ENCODE measurements at regions not wholly inside any gene's neighbourhood (a gene's known extent, or its start where the extent isn't known, plus 50 kb on each side); places are given as distances from the start of the nearest gene placed in this dataset.

DNA sequence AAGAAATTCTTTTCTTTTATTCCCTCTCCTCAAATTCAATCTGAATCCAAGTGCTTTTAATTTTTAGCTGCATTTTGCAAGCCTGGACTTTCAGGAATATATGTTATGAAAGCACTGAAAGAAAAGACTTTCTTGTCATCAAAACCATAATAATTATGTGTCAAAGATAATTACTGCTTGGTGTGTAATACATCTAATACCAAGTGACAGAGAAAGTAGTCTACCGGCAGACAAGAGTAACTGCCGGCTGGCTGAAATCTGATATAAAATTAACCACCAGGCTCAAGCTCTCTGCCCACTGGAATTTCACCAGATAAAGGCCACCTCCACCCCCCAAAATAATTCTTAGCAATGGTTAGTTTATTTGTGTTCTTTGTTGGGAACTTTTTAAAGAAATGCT is 220.9 kb upstream of the CDIN1 start:
- H3K36me3 ChIP-seq (ENCODE audit: low read depth), result no peaks in the 10 kb centered on the region
- TF ChIP-seq EZH2 (IDR thresholded peaks at IDR 0.05; ENCODE audit: low read depth), result no peak
- TF ChIP-seq, protein P1, sequence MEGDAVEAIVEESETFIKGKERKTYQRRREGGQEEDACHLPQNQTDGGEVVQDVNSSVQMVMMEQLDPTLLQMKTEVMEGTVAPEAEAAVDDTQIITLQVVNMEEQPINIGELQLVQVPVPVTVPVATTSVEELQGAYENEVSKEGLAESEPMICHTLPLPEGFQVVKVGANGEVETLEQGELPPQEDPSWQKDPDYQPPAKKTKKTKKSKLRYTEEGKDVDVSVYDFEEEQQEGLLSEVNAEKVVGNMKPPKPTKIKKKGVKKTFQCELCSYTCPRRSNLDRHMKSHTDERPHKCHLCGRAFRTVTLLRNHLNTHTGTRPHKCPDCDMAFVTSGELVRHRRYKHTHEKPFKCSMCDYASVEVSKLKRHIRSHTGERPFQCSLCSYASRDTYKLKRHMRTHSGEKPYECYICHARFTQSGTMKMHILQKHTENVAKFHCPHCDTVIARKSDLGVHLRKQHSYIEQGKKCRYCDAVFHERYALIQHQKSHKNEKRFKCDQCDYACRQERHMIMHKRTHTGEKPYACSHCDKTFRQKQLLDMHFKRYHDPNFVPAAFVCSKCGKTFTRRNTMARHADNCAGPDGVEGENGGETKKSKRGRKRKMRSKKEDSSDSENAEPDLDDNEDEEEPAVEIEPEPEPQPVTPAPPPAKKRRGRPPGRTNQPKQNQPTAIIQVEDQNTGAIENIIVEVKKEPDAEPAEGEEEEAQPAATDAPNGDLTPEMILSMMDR (conservative IDR thresholded peaks at IDR 0.05), result no peak
- H3K4me1 ChIP-seq (replicated peaks; ENCODE audit: insufficient read depth), result 0 out of 2 replicates have a peak, but pooled peaks cover 8% of the 10 kb centered on the region
- H3K4me3 ChIP-seq, result no peak overlapping the region
- H3K9me3 ChIP-seq (ENCODE audit: insufficient read depth, low read depth), result no peaks in the 10 kb centered on the region
- H3K27ac ChIP-seq, result no peak overlapping the region
- no peaks in the 10 kb centered on the region for H4K20me1 ChIP-seq (ENCODE audit: insufficient read depth)
- H3K27me3 ChIP-seq (ENCODE audit: insufficient read depth, low read depth), result no peaks in the 10 kb centered on the region
- H3K9me2 ChIP-seq (ENCODE audit: insufficient read depth), result no peaks in the 10 kb centered on the region
- no peak overlapping the region for H3K4me2 ChIP-seq
- POLR2A ChIA-PET (ENCODE audit: unreplicated experiment), result no interaction called here
- BruUV-seq (replicated peaks), result no TSS peak
- CTCF ChIA-PET, result interaction anchor here (0.7 kb wide), 1 partner anchor 82 kb away, joined by 3 read pairs; no protein-coding TSS in a partner anchor
- no peak overlapping the region for H2AFZ ChIP-seq
- H3K79me2 ChIP-seq (ENCODE audit: low read depth), result no peaks in the 10 kb centered on the region
- DNase-seq, result no peak
- no peaks in the 10 kb centered on the region for H3F3A ChIP-seq (ENCODE audit: insufficient read depth, low read depth)
- intact Hi-C loops (cut with micrococcal nuclease; ENCODE audit: unreplicated experiment), result no loop called here

DNA sequence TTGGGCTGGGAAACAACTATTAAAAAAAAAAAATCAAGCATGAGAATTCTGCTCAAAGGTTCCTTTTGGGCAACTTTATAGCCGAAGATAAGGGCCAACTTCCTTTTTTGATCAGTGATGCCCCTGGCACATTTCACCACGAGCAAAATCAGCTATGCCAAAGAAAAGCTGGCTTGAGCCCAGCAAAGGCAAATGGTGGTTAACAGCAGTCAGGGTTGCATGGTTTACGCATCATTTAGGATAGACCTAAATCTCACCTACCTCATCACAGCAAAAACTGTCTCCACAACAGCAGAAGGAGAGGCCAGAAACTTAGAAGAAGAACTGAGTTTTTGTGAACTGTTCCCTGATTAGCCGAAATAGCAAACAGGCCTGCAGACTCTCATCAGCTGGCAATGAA is 220.1 kb upstream of the CDIN1 start:
- POLR2A ChIA-PET (ENCODE audit: unreplicated experiment), result no interaction called here
- H3K4me3 ChIP-seq, result no peak overlapping the region
- TF ChIP-seq EZH2 (IDR thresholded peaks at IDR 0.05; ENCODE audit: low read depth), result no peak
- TF ChIP-seq, protein P1 (conservative IDR thresholded peaks at IDR 0.05), result no peak
- H2AFZ ChIP-seq, result no peak overlapping the region
- H3K4me2 ChIP-seq, result no peak overlapping the region
- no peaks in the 10 kb centered on the region for H3K9me2 ChIP-seq (ENCODE audit: insufficient read depth)
- H4K20me1 ChIP-seq (ENCODE audit: insufficient read depth), result no peaks in the 10 kb centered on the region
- 0 out of 2 replicates have a peak, but pooled peaks cover 8% of the 10 kb centered on the region for H3K4me1 ChIP-seq (replicated peaks; ENCODE audit: insufficient read depth)
- intact Hi-C loops (cut with micrococcal nuclease; ENCODE audit: unreplicated experiment), result no loop called here
- H3K27ac ChIP-seq, result no peak overlapping the region
- no peaks in the 10 kb centered on the region for H3K27me3 ChIP-seq (ENCODE audit: insufficient read depth, low read depth)
- no peaks in the 10 kb centered on the region for H3K9me3 ChIP-seq (ENCODE audit: insufficient read depth, low read depth)
- H3K36me3 ChIP-seq (ENCODE audit: low read depth), result no peaks in the 10 kb centered on the region
- no peaks in the 10 kb centered on the region for H3K79me2 ChIP-seq (ENCODE audit: low read depth)
- DNase-seq, result no peak
- CTCF ChIA-PET, result no interaction called here
- no peaks in the 10 kb centered on the region for H3F3A ChIP-seq (ENCODE audit: insufficient read depth, low read depth)
- no TSS peak for BruUV-seq (replicated peaks)

DNA sequence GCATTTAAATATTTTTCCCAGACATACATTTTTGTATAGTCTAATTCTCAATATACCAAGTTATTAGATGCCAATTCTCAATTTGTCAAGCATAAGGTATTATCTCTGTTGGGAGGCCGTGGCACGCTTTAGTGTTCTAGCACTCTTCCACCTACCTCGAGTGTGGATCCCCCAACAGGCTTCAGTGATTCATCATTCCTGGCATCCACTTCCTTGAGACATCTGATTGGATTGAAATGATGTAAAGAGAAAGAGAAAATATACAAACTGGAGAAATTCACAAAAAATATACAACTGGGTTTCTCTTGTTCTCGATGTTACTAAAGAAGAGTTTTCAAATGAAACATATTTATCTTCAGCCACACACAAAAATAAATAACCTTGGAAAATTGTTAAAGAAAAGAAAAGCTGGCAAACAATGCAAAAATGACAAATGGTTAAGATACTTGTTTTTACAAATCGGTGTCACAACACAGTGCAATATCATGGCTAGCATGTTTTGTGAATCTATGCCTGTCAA is 218.0 kb upstream of the CDIN1 start:
- Histone ChIP-seq H3K36me3 (ENCODE audit: low read depth) (no peaks in the 10 kb centered on the region), H3K79me2 (ENCODE audit: low read depth) (no peaks in the 10 kb centered on the region), H3F3A (ENCODE audit: insufficient read depth, low read depth) (no peaks in the 10 kb centered on the region), H4K20me1 (ENCODE audit: insufficient read depth) (no peaks in the 10 kb centered on the region), H3K27ac (no peak overlapping the region), H3K9me3 (ENCODE audit: insufficient read depth, low read depth) (0 out of 2 replicates have a peak, but pooled peaks cover 5% of the 10 kb centered on the region), H3K4me3 (no peak overlapping the region), H2AFZ (no peak overlapping the region), H3K27me3 (ENCODE audit: insufficient read depth, low read depth) (no peaks in the 10 kb centered on the region), H3K4me1 (replicated peaks; ENCODE audit: insufficient read depth) (peaks cover 18% of the 10 kb centered on the region; the same call in 1 of the 2 replicates), H3K4me2 (no peak overlapping the region), H3K9me2 (ENCODE audit: insufficient read depth) (no peaks in the 10 kb centered on the region)
- intact Hi-C loops (cut with micrococcal nuclease; ENCODE audit: unreplicated experiment), result no loop called here
- POLR2A ChIA-PET (ENCODE audit: unreplicated experiment), result no interaction called here
- no TSS peak for BruUV-seq (replicated peaks)
- CTCF ChIA-PET, result no interaction called here
- no peak for DNase-seq
- no peak for TF ChIP-seq EZH2 (IDR thresholded peaks at IDR 0.05; ENCODE audit: low read depth)
- TF ChIP-seq, protein P1 (conservative IDR thresholded peaks at IDR 0.05), result no peak

Data from PC-9 (cell line).